GM12878 (cell line): ENCODE measurements at regions not wholly inside any gene's neighbourhood (a gene's known extent, or its start where the extent isn't known, plus 50 kb on each side); places are given as distances from the start of the nearest gene placed in this dataset.

ENCODE experiments used
- ATAC-seq: fragments of 200-7000 bp; cut with Tn5 transposase; 3 replicates; pipeline ENCODE4 v1.9.1; 2020; ENCODE audit warnings: mild to moderate bottlenecking, moderate library complexity
- BruUV-seq: library from RNA; stranded (reverse); fragments of 400-500 nt; replicated peaks from 2 replicates; lab custom pipeline; 2021; lab: Mats Ljungman, UMichigan
- CTCF ChIA-PET: fragments of 300-600 bp; sonication (Branson Sonifier 250); formaldehyde crosslinking; extraction: SDS; loops from one replicate; lab custom pipeline; 2021; ENCODE audit warnings: inconsistent platforms; lab: Yijun Ruan, JAX
- POLR2A ChIA-PET: fragments of 350-600 bp; formaldehyde crosslinking; extraction: SDS; loops from one replicate; lab custom pipeline; 2021; ENCODE audit warnings: inconsistent platforms; lab: Charles Lee
- RAD21 ChIA-PET: fragments of 300-600 bp; sonication (Branson Sonifier 250); formaldehyde crosslinking; loops from one replicate; lab custom pipeline; 2023; ENCODE audit warnings: antibody characterized with exemption; ENCODE audit not compliant: unreplicated experiment; lab: Charles Lee
- SMC1A ChIA-PET: fragments of 300-600 bp; sonication (Branson Sonifier 250); formaldehyde crosslinking; loops from one replicate; lab custom pipeline; 2023; ENCODE audit not compliant: unreplicated experiment, uncharacterized antibody; lab: Charles Lee
- DNase-seq: peaks from one replicate; pipeline ENCODE4 v3.0.0-alpha.2; 2011; ENCODE audit warnings: low read depth, low spot score
- FAIRE-seq: peaks from 3 replicates; lab custom pipeline; 2011; peaks lifted over from hg19 to GRCh38; lab: Jason Lieb, UNC
- H2AFZ ChIP-seq: 2 replicates; pipeline ENCODE4 v1.6.0; 2011; ENCODE audit warnings: low read depth, low read length, control low read depth; ENCODE audit not compliant: control insufficient read depth
- H3K27ac ChIP-seq: 2 replicates; pipeline ENCODE4 v1.5.1; 2011; ENCODE audit warnings: control low read depth; ENCODE audit not compliant: control insufficient read depth, insufficient read depth
- H3K27me3 ChIP-seq, 2 experiments: replicated peaks in 1 of 2; 2 replicates each; pipeline versions ENCODE4 v1.6.0 to v1.6.1; 2011; ENCODE audit warnings: low read length in 1 of 2; ENCODE audit not compliant: control insufficient read depth in 2 of 2, insufficient read depth in 2 of 2
- H3K36me3 ChIP-seq, 2 experiments: 2 replicates each; pipeline ENCODE4 v1.5.1; 2011; ENCODE audit warnings: low read length in 1 of 2; ENCODE audit not compliant: control insufficient read depth in 2 of 2, insufficient read depth in 2 of 2
- H3K4me1 ChIP-seq: 2 replicates; pipeline ENCODE4 v1.6.1; 2011; ENCODE audit warnings: mild to moderate bottlenecking, low read length, moderate library complexity, mixed read lengths; ENCODE audit not compliant: control insufficient read depth, insufficient read depth
- H3K4me2 ChIP-seq: 2 replicates; pipeline ENCODE4 v1.6.0; 2011; ENCODE audit warnings: control low read depth; ENCODE audit not compliant: control insufficient read depth, insufficient read depth
- H3K4me3 ChIP-seq: fragments of 200-600 bp; sonication (generic); 2 replicates; pipeline ENCODE4 v1.5.1; 2016
- H3K79me2 ChIP-seq: 2 replicates; pipeline ENCODE4 v1.6.0; 2011; ENCODE audit warnings: low read length; ENCODE audit not compliant: control insufficient read depth, insufficient read depth
- H3K9ac ChIP-seq: 2 replicates; pipeline ENCODE4 v1.8.0; 2011; ENCODE audit warnings: low read length, control low read depth, mixed read lengths; ENCODE audit not compliant: control insufficient read depth, insufficient read depth
- H3K9me3 ChIP-seq: replicated peaks from 3 replicates; pipeline ENCODE4 v1.5.1; 2011; ENCODE audit warnings: mild to moderate bottlenecking, low read length; ENCODE audit not compliant: control insufficient read depth, insufficient read depth
- H4K20me1 ChIP-seq: 2 replicates; pipeline ENCODE4 v1.6.0; 2011; ENCODE audit not compliant: control insufficient read depth, insufficient read depth
- BCL3 ChIP-seq: IDR thresholded peaks from 2 replicates; pipeline ENCODE4 v1.6.1; 2011; ENCODE audit warnings: borderline replicate concordance, low read depth, mild to moderate bottlenecking, moderate library complexity, low read length; ENCODE audit not compliant: insufficient read depth, poor library complexity, severe bottlenecking
- CHD4 ChIP-seq: fragments of 200-600 bp; sonication (generic); IDR thresholded peaks from 2 replicates; pipeline ENCODE4 v1.6.1; 2016; ENCODE audit warnings: mild to moderate bottlenecking
- E2F8 ChIP-seq: fragments of 450-650 bp; IDR thresholded peaks from 2 replicates; pipeline ENCODE4 v1.6.1; 2018; ENCODE audit warnings: mild to moderate bottlenecking, low read depth, moderate library complexity; ENCODE audit not compliant: partially characterized antibody
- EED ChIP-seq: sonication (generic); IDR thresholded peaks from 2 replicates; pipeline ENCODE4 v1.6.1; 2016; ENCODE audit warnings: antibody characterized with exemption, low read depth
- FOS ChIP-seq: IDR thresholded peaks from 3 replicates; pipeline ENCODE4 v1.6.1; 2011; ENCODE audit warnings: borderline replicate concordance; ENCODE audit not compliant: insufficient read length; ENCODE audit errors: extremely low read depth
- IKZF1 ChIP-seq: fragments of 450-650 bp; conservative IDR thresholded peaks from 2 replicates; pipeline ENCODE4 v1.6.1; 2017; ENCODE audit warnings: antibody characterized with exemption, mild to moderate bottlenecking
- SPI1 ChIP-seq: IDR thresholded peaks from 2 replicates; pipeline ENCODE4 v1.6.1; 2011; ENCODE audit warnings: low read depth, mild to moderate bottlenecking, low read length, moderate library complexity, borderline replicate concordance; ENCODE audit not compliant: insufficient read depth
- ZBTB4 ChIP-seq: fragments of 450-650 bp; formaldehyde crosslinking; IDR thresholded peaks from 2 replicates; pipeline ENCODE4 v1.4.0; 2022; ENCODE audit warnings: mild to moderate bottlenecking, moderate library complexity
- WGBS: methylation state at CpG from one replicate; pipeline ENCODE4 v1.1.6; 2016; ENCODE audit warnings: low lambda C conversion rate; ENCODE audit not compliant: insufficient replicate concordance, insufficient coverage; ENCODE audit errors: missing lambda C conversion rate; 5-methylcytosine and 5-hydroxymethylcytosine counted together
- in situ Hi-C: fragments of 300-500 bp; cut with MboI; formaldehyde crosslinking; loops from 9 replicates; pipeline ENCODE4 v1.14.3; 2018; ENCODE audit warnings: mixed read lengths
- intact Hi-C: fragments of 100-400 bp; cut with micrococcal nuclease; formaldehyde crosslinking; loops from one replicate; pipeline ENCODE4 v1.14.2; 2022; ENCODE audit not compliant: unreplicated experiment

- peak overlapping the region; percentile 37 for H2AFZ ChIP-seq
Measured at GRCh38 chr17:77285594-77286390, 145.0 kb downstream of the SEC14L1 start.

GRCh38 chr17:77286391-77286640 is 145.5 kb downstream of the SEC14L1 start:
- BruUV-seq = no TSS peak
- CTCF ChIA-PET = interaction anchor here (1.4 kb wide), 1 partner anchor 37 kb away, joined by 4 read pairs; no protein-coding TSS in a partner anchor
- TF ChIP-seq ZBTB4 (no peak), E2F8 (no peak), SPI1 (no peak), CHD4 (no peak), EED (no peak), BCL3 (no peak)

More at GRCh38 chr17:77285594-77286390, 145.0 kb downstream of the SEC14L1 start:
- no peak for TF ChIP-seq FOS
- peak; percentile 33; the same call in 1 of the 2 replicates for TF ChIP-seq IKZF1
- Histone ChIP-seq H3K9ac (no peak overlapping the region; the same call in 1 of the 2 replicates), H3K36me3 (no peaks in the 10 kb centered on the region), H3K27ac (no peak overlapping the region; the same call in 1 of the 2 replicates), H3K4me3 (no peak overlapping the region), H3K27me3 (no peaks in the 10 kb centered on the region), H3K4me1 (peaks cover 17% of the 10 kb centered on the region; the same call in 1 of the 2 replicates), H3K9me3 (no peaks in the 10 kb centered on the region), H3K79me2 (peaks cover 10% of the 10 kb centered on the region), H4K20me1 (no peaks in the 10 kb centered on the region), H3K4me2 (peak overlapping the region; percentile 3)
- in situ Hi-C loops = no loop called here
- POLR2A ChIA-PET = interaction anchor here (0.8 to 0.9 kb wide), 3 partner anchors 16 to 673 kb away, joined by 3 read pairs; partner anchors contain the start of gene TNRC6C
- peak; percentile 8; the same call in 2 of the 3 replicates for ATAC-seq
- no TSS peak for BruUV-seq
- WGBS = 69% methylated on average over 32 of the region's 34 CpGs
- no peak for FAIRE-seq
- intact Hi-C loops = no loop called here
- DNase-seq = no peak
- RAD21 ChIA-PET = interaction anchor here (0.6 to 0.9 kb wide), 2 partner anchors 40 to 89 kb away, joined by 3 read pairs; no protein-coding TSS in a partner anchor
- CTCF ChIA-PET = interaction anchor here (1.4 kb wide), 1 partner anchor 37 kb away, joined by 4 read pairs; no protein-coding TSS in a partner anchor
- SMC1A ChIA-PET = no interaction called here

More at GRCh38 chr17:77286391-77286640, 145.5 kb downstream of the SEC14L1 start:
- Histone ChIP-seq H4K20me1 (no peaks in the 10 kb centered on the region), H3K27ac (no peak overlapping the region), H3K4me2 (no peak overlapping the region), H3K4me1 (peaks cover 17% of the 10 kb centered on the region; the same call in 1 of the 2 replicates), H3K9ac (no peak overlapping the region), H3K79me2 (peaks cover 10% of the 10 kb centered on the region), H3K4me3 (no peak overlapping the region), H3K36me3 (no peaks in the 10 kb centered on the region), H3K27me3 (no peaks in the 10 kb centered on the region), H3K9me3 (no peaks in the 10 kb centered on the region), H2AFZ (no peak overlapping the region)
- ChIA-PET SMC1A (no interaction called here), RAD21 (interaction anchor here (0.6 kb wide), 1 partner anchor 40 kb away, joined by 3 read pairs; no protein-coding TSS in a partner anchor), POLR2A (interaction anchor here (0.9 kb wide), 1 partner anchor 15 kb away, joined by 3 read pairs; no protein-coding TSS in a partner anchor)
- ATAC-seq (no peak), DNase-seq (no peak), FAIRE-seq (no peak)
- intact Hi-C loops = no loop called here
- in situ Hi-C loops = no loop called here
